ENCODE measurements at regions not wholly inside any gene's neighbourhood (a gene's known extent, or its start where the extent isn't known, plus 50 kb on each side); places are given as distances from the start of the nearest gene placed in this dataset.

DNA sequence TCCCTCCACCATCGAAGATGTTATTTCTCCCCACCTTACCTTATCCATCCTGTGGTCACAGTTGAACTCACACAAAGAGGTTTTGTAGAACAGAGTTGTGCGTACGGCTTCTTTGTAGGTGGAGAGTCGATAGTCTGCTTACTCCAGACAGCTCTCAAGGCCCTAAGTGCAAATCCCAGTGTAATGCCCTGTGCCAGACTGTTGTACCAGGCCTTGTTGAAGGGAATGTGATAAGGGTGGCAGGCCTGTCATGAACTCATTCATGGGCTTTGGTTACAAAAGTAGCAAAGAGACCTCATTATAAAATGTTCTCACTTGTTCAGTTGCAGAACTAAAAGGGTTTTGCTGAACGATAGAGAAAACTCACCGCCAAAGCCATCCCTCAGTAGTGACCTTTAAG, 288.7 kb upstream of the CADM1 start:
- Histone ChIP-seq H3K4me3 (no peak overlapping the region), H4K20me1 (ENCODE audit: insufficient read depth) (no peaks in the 10 kb centered on the region), H2AFZ (no peak overlapping the region), H3K36me3 (ENCODE audit: low read depth) (no peaks in the 10 kb centered on the region), H3K9me2 (ENCODE audit: insufficient read depth) (no peaks in the 10 kb centered on the region), H3F3A (ENCODE audit: insufficient read depth) (no peaks in the 10 kb centered on the region), H3K27ac (no peak overlapping the region), H3K79me2 (ENCODE audit: insufficient read depth) (no peaks in the 10 kb centered on the region), H3K4me2 (ENCODE audit: unreplicated experiment) (no peak overlapping the region), H3K4me1 (ENCODE audit: insufficient read depth) (no peaks in the 10 kb centered on the region), H3K9ac (no peak overlapping the region), H3K27me3 (replicated peaks; ENCODE audit: insufficient read depth) (no peaks in the 10 kb centered on the region), H3K9me3 (ENCODE audit: low read depth) (no peaks in the 10 kb centered on the region)
- no peak for TF ChIP-seq EZH2 (IDR thresholded peaks at IDR 0.05; ENCODE audit: insufficient read depth, poor library complexity, severe bottlenecking)
- no peak for TF ChIP-seq EZH2phosphoT487 (IDR thresholded peaks at IDR 0.05; ENCODE audit: insufficient read depth, low read depth)
- in situ Hi-C loops (cut with MboI), result no loop called here
- DNase-seq, result no peak
- 29 to 42% methylated on average over 6 of the region's 6 CpGs for WGBS, 2 experiments (ENCODE audit: low coverage in 1 of 2, low lambda C conversion rate in 2 of 2, missing lambda C conversion rate in 2 of 2)

DNA sequence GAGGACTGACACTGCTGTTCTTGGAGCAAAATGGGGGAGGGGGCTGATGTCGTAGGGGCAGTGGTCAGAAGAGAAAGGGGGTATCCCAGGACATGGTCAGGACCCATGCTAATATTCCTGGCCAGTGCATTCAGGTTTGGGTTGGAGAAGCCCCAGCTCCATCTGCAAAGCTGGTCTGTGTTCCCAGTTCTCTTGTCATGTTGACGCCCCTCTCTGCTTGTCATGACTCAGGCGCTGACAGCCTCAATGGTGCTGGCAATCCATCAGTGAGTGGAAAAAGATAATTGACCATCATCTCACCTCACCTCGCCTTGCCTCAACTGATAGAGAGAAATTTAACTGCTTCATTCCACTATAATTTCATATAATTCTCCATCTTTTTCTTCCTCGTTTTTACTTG, 283.1 kb upstream of the CADM1 start:
- TF ChIP-seq EZH2phosphoT487 (IDR thresholded peaks at IDR 0.05; ENCODE audit: insufficient read depth, low read depth) (no peak), EZH2 (IDR thresholded peaks at IDR 0.05; ENCODE audit: insufficient read depth, poor library complexity, severe bottlenecking) (no peak)
- Histone ChIP-seq H3K9me3 (ENCODE audit: low read depth) (no peaks in the 10 kb centered on the region), H3K4me3 (no peak overlapping the region), H3F3A (ENCODE audit: insufficient read depth) (no peaks in the 10 kb centered on the region), H3K9ac (no peak overlapping the region), H3K27me3 (replicated peaks; ENCODE audit: insufficient read depth) (no peaks in the 10 kb centered on the region), H3K27ac (no peak overlapping the region), H3K9me2 (ENCODE audit: insufficient read depth) (no peaks in the 10 kb centered on the region), H3K4me1 (ENCODE audit: insufficient read depth) (no peaks in the 10 kb centered on the region), H3K36me3 (ENCODE audit: low read depth) (no peaks in the 10 kb centered on the region), H3K4me2 (ENCODE audit: unreplicated experiment) (no peak overlapping the region), H4K20me1 (ENCODE audit: insufficient read depth) (no peaks in the 10 kb centered on the region), H2AFZ (no peak overlapping the region), H3K79me2 (ENCODE audit: insufficient read depth) (no peaks in the 10 kb centered on the region)
- DNase-seq, result no peak
- WGBS, 2 experiments (ENCODE audit: low coverage in 1 of 2, low lambda C conversion rate in 2 of 2, missing lambda C conversion rate in 2 of 2), result 20 to 23% methylated on average over 5 of the region's 5 CpGs
- in situ Hi-C loops (cut with MboI), result no loop called here

- no peak overlapping the region for H3K4me2 ChIP-seq (ENCODE audit: unreplicated experiment)
- no peaks in the 10 kb centered on the region for H3K9me3 ChIP-seq (ENCODE audit: low read depth)
- H3K9me2 ChIP-seq (ENCODE audit: insufficient read depth), result no peaks in the 10 kb centered on the region
- no peaks in the 10 kb centered on the region for H3K79me2 ChIP-seq (ENCODE audit: insufficient read depth)
- no peaks in the 10 kb centered on the region for H3K27me3 ChIP-seq (replicated peaks; ENCODE audit: insufficient read depth)
- no peak overlapping the region for H2AFZ ChIP-seq
- in situ Hi-C loops (cut with MboI), result no loop called here
- no peaks in the 10 kb centered on the region for H3K36me3 ChIP-seq (ENCODE audit: low read depth)
- H3K4me1 ChIP-seq (ENCODE audit: insufficient read depth), result no peaks in the 10 kb centered on the region
- no peak overlapping the region for H3K27ac ChIP-seq
- H3K4me3 ChIP-seq, result no peak overlapping the region
- 3 to 13% methylated on average over 3 of the region's 3 CpGs for WGBS, 2 experiments (ENCODE audit: low coverage in 1 of 2, low lambda C conversion rate in 2 of 2, missing lambda C conversion rate in 2 of 2)
- DNase-seq, result no peak
- H3K9ac ChIP-seq, result no peak overlapping the region
- TF ChIP-seq EZH2 (IDR thresholded peaks at IDR 0.05; ENCODE audit: insufficient read depth, poor library complexity, severe bottlenecking), result no peak
- no peak for TF ChIP-seq EZH2phosphoT487 (IDR thresholded peaks at IDR 0.05; ENCODE audit: insufficient read depth, low read depth)
- no peaks in the 10 kb centered on the region for H3F3A ChIP-seq (ENCODE audit: insufficient read depth)
- H4K20me1 ChIP-seq (ENCODE audit: insufficient read depth), result no peaks in the 10 kb centered on the region
Measured at GRCh38 chr11:115784796-115785521, 280.7 kb upstream of the CADM1 start.

GRCh38 chr11:115780646-115781362, 276.6 kb upstream of the CADM1 start:
- 14 to 17% methylated on average over 9 of the region's 9 CpGs for WGBS, 2 experiments (ENCODE audit: low coverage in 1 of 2, low lambda C conversion rate in 2 of 2, missing lambda C conversion rate in 2 of 2)
- Histone ChIP-seq H3K4me3 (no peak overlapping the region), H3F3A (ENCODE audit: insufficient read depth) (no peaks in the 10 kb centered on the region), H3K9me2 (ENCODE audit: insufficient read depth) (no peaks in the 10 kb centered on the region), H3K27me3 (replicated peaks; ENCODE audit: insufficient read depth) (no peaks in the 10 kb centered on the region), H3K4me1 (ENCODE audit: insufficient read depth) (no peaks in the 10 kb centered on the region), H3K36me3 (ENCODE audit: low read depth) (no peaks in the 10 kb centered on the region), H2AFZ (no peak overlapping the region), H3K9me3 (ENCODE audit: low read depth) (no peaks in the 10 kb centered on the region), H3K9ac (no peak overlapping the region), H3K27ac (no peak overlapping the region), H3K4me2 (ENCODE audit: unreplicated experiment) (no peak overlapping the region), H4K20me1 (ENCODE audit: insufficient read depth) (no peaks in the 10 kb centered on the region), H3K79me2 (ENCODE audit: insufficient read depth) (no peaks in the 10 kb centered on the region)
- in situ Hi-C loops (cut with MboI), result no loop called here
- DNase-seq, result no peak
- TF ChIP-seq EZH2 (IDR thresholded peaks at IDR 0.05; ENCODE audit: insufficient read depth, poor library complexity, severe bottlenecking) (no peak), EZH2phosphoT487 (IDR thresholded peaks at IDR 0.05; ENCODE audit: insufficient read depth, low read depth) (no peak)

Data from GM23248 (cell line).